Gastrocnemius medialis (tissue), 4 donors: ENCODE measurements at regions not wholly inside any gene's neighbourhood (a gene's known extent, or its start where the extent isn't known, plus 50 kb on each side); places are given as distances from the start of the nearest gene placed in this dataset.

ENCODE experiments used
- CTCF ChIP-seq, 5 experiments: fragments of 450-650 bp in 3 of 5; fragments of 200-600 bp in 2 of 5; sonication (generic) in 2 of 5; IDR thresholded peaks in 4 of 5; conservative IDR thresholded peaks in 1 of 5; 1 replicate in 4 of 5; 2 replicates in 1 of 5; pipeline ENCODE4 v1.5.1; 2016 to 2019; ENCODE audit warnings: antibody characterized with exemption in 5 of 5, mild to moderate bottlenecking in 3 of 5, moderate library complexity in 3 of 5
- POLR2A ChIP-seq, 2 donors: fragments of 450-650 bp; IDR thresholded peaks; one replicate each; pipeline ENCODE4 v1.6.1; 2017; ENCODE audit warnings: antibody characterized with exemption in 2 of 2, mild to moderate bottlenecking in 2 of 2, moderate library complexity in 2 of 2

- no peak for TF ChIP-seq CTCF (IDR thresholded peaks at IDR 0.05 in 4 of 5, conservative IDR thresholded peaks at IDR 0.05 in 1 of 5)
- no peak for TF ChIP-seq POLR2A (IDR thresholded peaks at IDR 0.05)
Measured at GRCh38 chr6:144897441-144897921, 612.3 kb downstream of the UTRN start.
